ENCODE measurements at regions not wholly inside any gene's neighbourhood (a gene's known extent, or its start where the extent isn't known, plus 50 kb on each side); places are given as distances from the start of the nearest gene placed in this dataset.

DNA sequence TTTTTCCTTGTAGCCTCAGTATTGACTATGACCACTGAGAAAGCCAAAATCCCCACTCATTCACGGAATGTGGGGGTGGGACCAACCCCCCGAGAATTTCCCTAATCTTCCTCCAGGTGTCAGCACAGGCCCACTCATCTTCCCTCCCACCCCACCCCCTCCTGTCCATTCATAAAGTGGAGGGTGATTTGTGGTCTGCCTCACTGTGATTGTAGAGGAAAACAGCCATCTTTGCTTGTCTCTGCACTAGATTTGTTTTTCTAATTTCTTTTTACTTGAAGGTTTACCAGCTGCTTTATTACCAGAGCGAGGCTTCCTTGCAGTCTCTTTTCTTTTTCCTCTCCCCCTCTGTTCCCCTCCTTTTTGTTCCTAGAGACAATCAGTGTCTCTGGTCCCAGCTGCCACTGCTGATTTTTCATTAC, 171.8 kb downstream of the ICOS start:
- TF ChIP-seq EP300 (IDR thresholded peaks at IDR 0.05): no peak
- TF ChIP-seq, protein P1, sequence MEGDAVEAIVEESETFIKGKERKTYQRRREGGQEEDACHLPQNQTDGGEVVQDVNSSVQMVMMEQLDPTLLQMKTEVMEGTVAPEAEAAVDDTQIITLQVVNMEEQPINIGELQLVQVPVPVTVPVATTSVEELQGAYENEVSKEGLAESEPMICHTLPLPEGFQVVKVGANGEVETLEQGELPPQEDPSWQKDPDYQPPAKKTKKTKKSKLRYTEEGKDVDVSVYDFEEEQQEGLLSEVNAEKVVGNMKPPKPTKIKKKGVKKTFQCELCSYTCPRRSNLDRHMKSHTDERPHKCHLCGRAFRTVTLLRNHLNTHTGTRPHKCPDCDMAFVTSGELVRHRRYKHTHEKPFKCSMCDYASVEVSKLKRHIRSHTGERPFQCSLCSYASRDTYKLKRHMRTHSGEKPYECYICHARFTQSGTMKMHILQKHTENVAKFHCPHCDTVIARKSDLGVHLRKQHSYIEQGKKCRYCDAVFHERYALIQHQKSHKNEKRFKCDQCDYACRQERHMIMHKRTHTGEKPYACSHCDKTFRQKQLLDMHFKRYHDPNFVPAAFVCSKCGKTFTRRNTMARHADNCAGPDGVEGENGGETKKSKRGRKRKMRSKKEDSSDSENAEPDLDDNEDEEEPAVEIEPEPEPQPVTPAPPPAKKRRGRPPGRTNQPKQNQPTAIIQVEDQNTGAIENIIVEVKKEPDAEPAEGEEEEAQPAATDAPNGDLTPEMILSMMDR (IDR thresholded peaks at IDR 0.05): peak; percentile 60 to 71 (median 70)
- no peaks in the 10 kb centered on the region for H3K27me3 ChIP-seq
- no peaks in the 10 kb centered on the region for H3K9me3 ChIP-seq
- no peak overlapping the region for H3K27ac ChIP-seq (replicated peaks in 1 of 4)
- DNase-seq (ENCODE audit: extremely low spot score): no peak
- H3K4me1 ChIP-seq: peaks cover 15 to 53% (median 45%) of the 10 kb centered on the region in 4 donors
- WGBS: 25% methylated on average over 3 of the region's 3 CpGs
- H3K4me3 ChIP-seq: no peak overlapping the region
- H3K36me3 ChIP-seq: no peaks in the 10 kb centered on the region
- intact Hi-C loops (cut with DNase I): loop anchor here (5.0 to 10.0 kb wide), 2 partner anchors 69 to 1566 kb away; no protein-coding TSS in a partner anchor

DNA sequence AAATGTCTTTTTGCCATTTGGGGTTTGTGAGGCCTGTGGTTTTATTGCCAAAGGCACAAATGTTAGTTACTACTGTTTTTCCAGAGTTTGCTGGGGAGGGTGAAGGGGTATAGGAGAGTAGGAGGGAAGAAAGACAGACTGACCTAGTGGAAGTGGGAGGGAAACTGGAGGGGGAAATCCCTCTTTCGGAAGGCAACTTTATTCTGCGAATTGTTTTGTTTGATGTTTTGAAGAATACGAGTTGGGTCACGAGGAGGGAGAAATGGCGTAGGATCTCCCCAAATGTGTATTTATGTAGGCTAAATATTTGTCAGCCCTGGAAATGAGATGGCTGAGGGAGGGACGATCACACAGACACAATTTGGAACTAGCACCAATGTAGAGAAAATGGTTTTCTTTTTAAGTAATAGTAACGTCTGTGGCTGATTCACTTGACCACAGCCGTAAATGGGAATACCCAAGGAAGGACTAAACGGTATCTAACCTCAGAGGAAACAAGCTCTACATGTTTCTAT, 172.3 kb downstream of the ICOS start:
- Histone ChIP-seq H3K9me3 (no peaks in the 10 kb centered on the region), H3K4me1 (peaks cover 15 to 58% (median 48%) of the 10 kb centered on the region in 4 donors), H3K36me3 (no peaks in the 10 kb centered on the region), H3K4me3 (no peak overlapping the region), H3K27me3 (no peaks in the 10 kb centered on the region), H3K27ac (replicated peaks in 1 of 4) (no peak overlapping the region)
- no peak for TF ChIP-seq POLR2AphosphoS5 (IDR thresholded peaks at IDR 0.05)
- TF ChIP-seq POLR2A (IDR thresholded peaks at IDR 0.05; ENCODE audit: low read depth): no peak
- no peak for TF ChIP-seq EP300 (IDR thresholded peaks at IDR 0.05)
- TF ChIP-seq, protein P1 (IDR thresholded peaks at IDR 0.05): no peak
- no peak for DNase-seq (ENCODE audit: extremely low spot score)
- WGBS: 61% methylated on average over 9 of the region's 9 CpGs
- intact Hi-C loops (cut with DNase I): loop anchor here (5.0 to 10.0 kb wide), 2 partner anchors 68 to 1566 kb away; no protein-coding TSS in a partner anchor

DNA sequence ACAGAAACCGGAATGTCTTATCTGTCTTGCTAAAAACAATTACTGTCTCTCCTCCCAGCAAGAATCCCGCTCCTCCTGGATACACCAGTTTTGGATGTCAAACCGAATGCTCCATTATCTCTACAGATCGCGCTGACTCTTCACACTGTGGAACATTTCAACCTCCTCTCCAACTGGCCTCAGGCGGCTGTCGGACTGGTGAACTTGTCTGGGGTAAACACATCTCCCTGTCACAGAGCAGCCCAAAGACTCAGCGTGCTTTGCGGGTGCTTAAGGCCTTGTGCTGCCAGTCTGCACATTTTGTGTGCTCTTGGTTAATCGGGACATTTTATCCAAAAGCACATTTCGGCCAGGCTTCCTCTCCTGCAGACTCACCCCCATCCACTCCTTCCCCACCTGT, 173.1 kb downstream of the ICOS start:
- intact Hi-C loops (cut with DNase I): loop anchor here (5.0 to 10.0 kb wide), 2 partner anchors 68 to 1565 kb away; no protein-coding TSS in a partner anchor
- Histone ChIP-seq H3K4me3 (no peak overlapping the region), H3K4me1 (peaks cover 15 to 67% (median 56%) of the 10 kb centered on the region in 4 donors), H3K9me3 (no peaks in the 10 kb centered on the region), H3K36me3 (no peaks in the 10 kb centered on the region), H3K27me3 (no peaks in the 10 kb centered on the region), H3K27ac (replicated peaks in 1 of 4) (peak overlapping the region in 2 of 4 donors; percentile 5 to 9)
- WGBS: 65% methylated on average over 11 of the region's 11 CpGs
- TF ChIP-seq POLR2A (IDR thresholded peaks at IDR 0.05; ENCODE audit: low read depth) (no peak), EP300 (IDR thresholded peaks at IDR 0.05) (no peak), POLR2AphosphoS5 (IDR thresholded peaks at IDR 0.05) (no peak)
- TF ChIP-seq, protein P1 (IDR thresholded peaks at IDR 0.05): no peak
- no peak for DNase-seq (ENCODE audit: extremely low spot score)

DNA sequence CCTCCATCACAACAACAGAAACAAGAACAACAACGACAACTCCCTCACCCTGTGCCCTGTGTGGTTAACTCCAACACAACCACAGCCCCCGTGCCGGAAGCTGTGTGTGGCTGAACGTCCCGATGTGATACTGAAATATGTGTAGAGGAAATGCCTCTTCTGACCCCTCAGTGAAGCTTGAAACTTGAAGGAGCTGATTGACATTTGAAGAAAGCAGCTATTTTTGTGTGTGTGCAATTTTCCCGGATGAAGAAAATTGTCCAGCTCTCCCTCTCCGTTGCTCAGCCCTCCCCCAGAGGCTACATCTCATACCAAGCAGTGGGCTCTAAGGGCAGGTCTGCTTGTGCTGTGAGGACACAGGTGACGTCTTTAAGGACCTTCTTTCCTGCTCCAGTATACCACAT, 173.8 kb downstream of the ICOS start:
- Histone ChIP-seq H3K4me1 (peaks cover 18 to 73% (median 63%) of the 10 kb centered on the region in 4 donors), H3K27me3 (no peaks in the 10 kb centered on the region), H3K27ac (replicated peaks in 1 of 4) (peak overlapping the region in 2 of 4 donors; percentile 9 to 10), H3K36me3 (no peaks in the 10 kb centered on the region), H3K4me3 (no peak overlapping the region), H3K9me3 (no peaks in the 10 kb centered on the region)
- intact Hi-C loops (cut with DNase I): no loop called here
- TF ChIP-seq EP300 (IDR thresholded peaks at IDR 0.05) (no peak), POLR2AphosphoS5 (IDR thresholded peaks at IDR 0.05) (no peak), POLR2A (IDR thresholded peaks at IDR 0.05; ENCODE audit: low read depth) (no peak)
- TF ChIP-seq, protein P1 (IDR thresholded peaks at IDR 0.05): no peak
- no peak for DNase-seq (ENCODE audit: extremely low spot score)
- WGBS: 41% methylated on average over 8 of the region's 8 CpGs

Measured in esophagus muscularis mucosa (tissue), 4 donors.